ENCODE measurements at regions not wholly inside any gene's neighbourhood (a gene's known extent, or its start where the extent isn't known, plus 50 kb on each side); places are given as distances from the start of the nearest gene placed in this dataset.

GRCh38 chr20:11320033-11320432, 597.7 kb upstream of the BTBD3 start:
- no peak for TF ChIP-seq EZH2phosphoT487 (IDR thresholded peaks at IDR 0.05; ENCODE audit: borderline replicate concordance)
- TF ChIP-seq CTCF (conservative IDR thresholded peaks at IDR 0.05; ENCODE audit: low read length), result no peak
